MM.1S (cell line): ENCODE measurements at regions not wholly inside any gene's neighbourhood (a gene's known extent, or its start where the extent isn't known, plus 50 kb on each side); places are given as distances from the start of the nearest gene placed in this dataset.

ENCODE experiments used
- DNase-seq: peaks from one replicate; pipeline ENCODE4 v3.0.0-alpha.2; 2015
- H2AFZ ChIP-seq: fragments of 300-600 bp; sonication (generic); 2 replicates; pipeline ENCODE4 v1.6.0; 2016; ENCODE audit warnings: antibody characterized with exemption, low read length
- H3F3A ChIP-seq: fragments of 300-600 bp; sonication (generic); 2 replicates; pipeline ENCODE4 v1.6.1; 2016; ENCODE audit warnings: mild to moderate bottlenecking, antibody characterized with exemption, low read length, moderate library complexity, mixed read lengths; ENCODE audit not compliant: insufficient read depth
- H3K27ac ChIP-seq: fragments of 300-600 bp; sonication (generic); 2 replicates; pipeline ENCODE4 v1.5.1; 2016; ENCODE audit warnings: mild to moderate bottlenecking, low read length
- H3K27me3 ChIP-seq: fragments of 300-600 bp; sonication (generic); replicated peaks from 2 replicates; pipeline ENCODE4 v1.6.0; 2016; ENCODE audit warnings: low read length; ENCODE audit not compliant: insufficient read depth
- H3K36me3 ChIP-seq: fragments of 300-600 bp; sonication (generic); replicated peaks from 2 replicates; pipeline ENCODE4 v1.6.1; 2016; ENCODE audit warnings: mild to moderate bottlenecking, low read length, mixed read lengths; ENCODE audit not compliant: insufficient read depth
- H3K4me1 ChIP-seq: fragments of 300-600 bp; sonication (generic); 2 replicates; pipeline ENCODE4 v1.6.1; 2016; ENCODE audit warnings: low read length, mixed read lengths
- H3K4me2 ChIP-seq: fragments of 300-600 bp; sonication (generic); 2 replicates; pipeline ENCODE4 v1.6.0; 2016; ENCODE audit warnings: low read depth, low read length
- H3K4me3 ChIP-seq: fragments of 300-600 bp; sonication (generic); 2 replicates; pipeline ENCODE4 v1.5.1; 2016; ENCODE audit warnings: low read length, mixed read lengths
- H3K79me2 ChIP-seq: fragments of 300-600 bp; sonication (generic); 2 replicates; pipeline ENCODE4 v1.6.1; 2016; ENCODE audit warnings: mixed run types, low read length, mixed read lengths
- H3K9ac ChIP-seq: fragments of 300-600 bp; sonication (generic); 2 replicates; pipeline ENCODE4 v1.6.1; 2016; ENCODE audit warnings: low read length, mixed read lengths
- H3K9me2 ChIP-seq: fragments of 300-600 bp; sonication (generic); replicated peaks from 2 replicates; pipeline ENCODE4 v1.6.1; 2016; ENCODE audit warnings: mild to moderate bottlenecking, low read length, mixed read lengths; ENCODE audit not compliant: insufficient read depth
- H3K9me3 ChIP-seq: fragments of 300-600 bp; sonication (generic); replicated peaks from 2 replicates; pipeline ENCODE4 v1.6.1; 2016; ENCODE audit warnings: mild to moderate bottlenecking, low read length, mixed read lengths; ENCODE audit not compliant: insufficient read depth
- H4K20me1 ChIP-seq: fragments of 300-600 bp; sonication (generic); 2 replicates; pipeline ENCODE4 v1.6.1; 2016; ENCODE audit warnings: mild to moderate bottlenecking, low read length, moderate library complexity, mixed read lengths; ENCODE audit not compliant: insufficient read depth
- EZH2 ChIP-seq: fragments of 300-600 bp; sonication (generic); optimal IDR thresholded peaks from 2 replicates; pipeline ENCODE3; 2017; ENCODE audit warnings: low read depth, mild to moderate bottlenecking, antibody characterized with exemption, low read length, mixed read lengths
- EZH2phosphoT487 ChIP-seq: fragments of 300-600 bp; sonication (generic); IDR thresholded peaks from 2 replicates; pipeline ENCODE4 v1.6.1; 2018; ENCODE audit warnings: antibody characterized with exemption, low read length
- TF ChIP-seq, protein P1 (sequence below): fragments of 300-600 bp; sonication (generic); IDR thresholded peaks from 2 replicates; pipeline ENCODE4 v1.5.1; 2016; ENCODE audit warnings: antibody characterized with exemption, low read length, mixed read lengths

GRCh38 chr15:36172955-36173354 is 406.5 kb upstream of the CDIN1 start:
- Histone ChIP-seq H3K36me3 (no peaks in the 10 kb centered on the region), H3K9me3 (no peaks in the 10 kb centered on the region), H3K27me3 (no peaks in the 10 kb centered on the region), H3K27ac (no peak overlapping the region), H3K9ac (no peak overlapping the region), H2AFZ (no peak overlapping the region), H3K9me2 (no peaks in the 10 kb centered on the region), H3K4me1 (no peaks in the 10 kb centered on the region), H4K20me1 (no peaks in the 10 kb centered on the region), H3F3A (no peaks in the 10 kb centered on the region), H3K79me2 (no peaks in the 10 kb centered on the region), H3K4me3 (no peak overlapping the region), H3K4me2 (no peak overlapping the region)
- TF ChIP-seq, protein P1, sequence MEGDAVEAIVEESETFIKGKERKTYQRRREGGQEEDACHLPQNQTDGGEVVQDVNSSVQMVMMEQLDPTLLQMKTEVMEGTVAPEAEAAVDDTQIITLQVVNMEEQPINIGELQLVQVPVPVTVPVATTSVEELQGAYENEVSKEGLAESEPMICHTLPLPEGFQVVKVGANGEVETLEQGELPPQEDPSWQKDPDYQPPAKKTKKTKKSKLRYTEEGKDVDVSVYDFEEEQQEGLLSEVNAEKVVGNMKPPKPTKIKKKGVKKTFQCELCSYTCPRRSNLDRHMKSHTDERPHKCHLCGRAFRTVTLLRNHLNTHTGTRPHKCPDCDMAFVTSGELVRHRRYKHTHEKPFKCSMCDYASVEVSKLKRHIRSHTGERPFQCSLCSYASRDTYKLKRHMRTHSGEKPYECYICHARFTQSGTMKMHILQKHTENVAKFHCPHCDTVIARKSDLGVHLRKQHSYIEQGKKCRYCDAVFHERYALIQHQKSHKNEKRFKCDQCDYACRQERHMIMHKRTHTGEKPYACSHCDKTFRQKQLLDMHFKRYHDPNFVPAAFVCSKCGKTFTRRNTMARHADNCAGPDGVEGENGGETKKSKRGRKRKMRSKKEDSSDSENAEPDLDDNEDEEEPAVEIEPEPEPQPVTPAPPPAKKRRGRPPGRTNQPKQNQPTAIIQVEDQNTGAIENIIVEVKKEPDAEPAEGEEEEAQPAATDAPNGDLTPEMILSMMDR, result no peak
- no peak for TF ChIP-seq EZH2
- no peak for TF ChIP-seq EZH2phosphoT487
- DNase-seq, result no peak

- no peaks in the 10 kb centered on the region for H4K20me1 ChIP-seq
- no peaks in the 10 kb centered on the region for H3K4me1 ChIP-seq
- H3K9ac ChIP-seq, result no peak overlapping the region
- H3K36me3 ChIP-seq, result no peaks in the 10 kb centered on the region
- no peak for DNase-seq
- no peak overlapping the region for H3K27ac ChIP-seq
- no peaks in the 10 kb centered on the region for H3K27me3 ChIP-seq
- no peaks in the 10 kb centered on the region for H3F3A ChIP-seq
- no peak overlapping the region for H3K4me2 ChIP-seq
- no peaks in the 10 kb centered on the region for H3K9me3 ChIP-seq
- H3K79me2 ChIP-seq, result no peaks in the 10 kb centered on the region
- H3K4me3 ChIP-seq, result no peak overlapping the region
- no peaks in the 10 kb centered on the region for H3K9me2 ChIP-seq
- TF ChIP-seq, protein P1, result no peak
- no peak for TF ChIP-seq EZH2
- TF ChIP-seq EZH2phosphoT487, result no peak
- no peak overlapping the region for H2AFZ ChIP-seq
Measured at GRCh38 chr15:36175186-36175740, 404.2 kb upstream of the CDIN1 start.

GRCh38 chr15:36175741-36176291 is 403.6 kb upstream of the CDIN1 start:
- Histone ChIP-seq H3F3A (no peaks in the 10 kb centered on the region), H2AFZ (no peak overlapping the region), H4K20me1 (no peaks in the 10 kb centered on the region), H3K4me2 (no peak overlapping the region), H3K27me3 (no peaks in the 10 kb centered on the region), H3K36me3 (no peaks in the 10 kb centered on the region), H3K9me2 (no peaks in the 10 kb centered on the region), H3K4me1 (no peaks in the 10 kb centered on the region), H3K9ac (no peak overlapping the region), H3K79me2 (no peaks in the 10 kb centered on the region), H3K4me3 (no peak overlapping the region), H3K9me3 (no peaks in the 10 kb centered on the region), H3K27ac (no peak overlapping the region)
- no peak for TF ChIP-seq EZH2
- TF ChIP-seq, protein P1, result no peak
- no peak for DNase-seq
